ENCODE measurements at regions not wholly inside any gene's neighbourhood (a gene's known extent, or its start where the extent isn't known, plus 50 kb on each side); places are given as distances from the start of the nearest gene placed in this dataset.
"Not testable (repeated sequence)": the region's sequence is repeated elsewhere in the genome, so short reads cannot be mapped to it uniquely, and the experiment has no call there.

DNA sequence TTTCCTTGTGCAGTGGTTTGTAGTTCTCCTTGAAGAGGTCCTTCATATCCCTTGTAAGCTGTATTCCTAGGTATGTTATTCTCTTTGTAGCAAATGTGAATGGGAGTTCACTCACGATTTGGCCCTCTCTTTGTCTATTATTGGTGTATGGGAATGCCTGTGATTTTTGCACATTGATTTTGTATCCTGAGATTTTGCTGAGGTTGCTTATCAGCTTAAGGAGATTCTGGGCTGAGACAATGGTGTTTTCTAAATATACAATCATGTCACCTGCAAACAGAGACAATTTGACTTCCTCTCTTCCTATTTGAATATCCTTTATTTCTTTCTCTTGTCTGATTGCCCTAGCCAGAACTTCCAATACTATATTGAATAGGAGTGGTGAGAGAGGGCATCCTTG, 90.1 kb upstream of the ZBED5 start:
- TF ChIP-seq POLR2AphosphoS5, CTCF (IDR thresholded peaks at IDR 0.05): not testable (repeated sequence)
